NCI-H146 treated with DMSO at 0.1 percent for 48 hours (cell line): ENCODE measurements at regions not wholly inside any gene's neighbourhood (a gene's known extent, or its start where the extent isn't known, plus 50 kb on each side); places are given as distances from the start of the nearest gene placed in this dataset.
"Not testable (repeated sequence)": the region's sequence is repeated elsewhere in the genome, so short reads cannot be mapped to it uniquely, and the experiment has no call there.

ENCODE experiments used
- DNase-seq: peaks from one replicate; lab custom pipeline; 2025; ENCODE audit not compliant: unreplicated experiment; lab: John Stamatoyannopoulos, UW

GRCh38 chr22:49698616-49699015 is 129.1 kb downstream of the BRD1 start:
- not testable (repeated sequence) for DNase-seq

- no peak for DNase-seq
Measured at GRCh38 chr22:49697047-49697446, 130.6 kb downstream of the BRD1 start.

- DNase-seq: no peak
Measured at GRCh38 chr22:49694462-49695260, 133.0 kb downstream of the BRD1 start.

GRCh38 chr22:49693848-49694247 is 133.8 kb downstream of the BRD1 start:
- no peak for DNase-seq

- no peak for DNase-seq
Measured at GRCh38 chr22:49693416-49693815, 134.3 kb downstream of the BRD1 start.

GRCh38 chr22:49692499-49693225 is 135.0 kb downstream of the BRD1 start:
- no peak for DNase-seq

- DNase-seq: no peak
Measured at GRCh38 chr22:49691256-49691655, 136.4 kb downstream of the BRD1 start.

GRCh38 chr22:49690454-49690853 is 137.2 kb downstream of the BRD1 start:
- DNase-seq: no peak

GRCh38 chr22:49689858-49690257 is 137.8 kb downstream of the BRD1 start:
- DNase-seq: no peak

- DNase-seq: no peak
Measured at GRCh38 chr22:49689255-49689770, 138.4 kb downstream of the BRD1 start.

- DNase-seq: no peak
Measured at GRCh38 chr22:49688516-49689254, 139.0 kb downstream of the BRD1 start.

GRCh38 chr22:49687786-49688515 is 139.7 kb downstream of the BRD1 start:
- DNase-seq: no peak

- DNase-seq: no peak
Measured at GRCh38 chr22:49687333-49687732, 140.3 kb downstream of the BRD1 start.

GRCh38 chr22:49686495-49687219 is 141.0 kb downstream of the BRD1 start:
- no peak for DNase-seq

- DNase-seq: no peak
Measured at GRCh38 chr22:49685686-49686085, 142.0 kb downstream of the BRD1 start.

GRCh38 chr22:49685116-49685515 is 142.6 kb downstream of the BRD1 start:
- no peak for DNase-seq

- DNase-seq: no peak
Measured at GRCh38 chr22:49683032-49683431, 144.6 kb downstream of the BRD1 start.

- not testable (repeated sequence) for DNase-seq
Measured at GRCh38 chr22:49680819-49681218, 146.9 kb downstream of the BRD1 start.

GRCh38 chr22:49678842-49679170 is 148.9 kb downstream of the BRD1 start:
- no peak for DNase-seq

- no peak for DNase-seq
Measured at GRCh38 chr22:49678137-49678841, 149.4 kb downstream of the BRD1 start.
